Upper lobe of left lung (tissue), 6 donors: ENCODE measurements at regions not wholly inside any gene's neighbourhood (a gene's known extent, or its start where the extent isn't known, plus 50 kb on each side); places are given as distances from the start of the nearest gene placed in this dataset.

Experiments
- ATAC-seq, 2 donors: fragments of 200-7000 bp; cut with Tn5 transposase; one replicate each; pipeline ENCODE4 v1.9.1; 2022; ENCODE audit warnings: mild to moderate bottlenecking in 2 of 2, moderate library complexity in 2 of 2; ENCODE audit not compliant: low FRiP score in 2 of 2
- DNase-seq, 2 donors: peaks; one replicate each; pipeline ENCODE4 v3.0.0-alpha.2; 2019 to 2020
- H3K27ac ChIP-seq, 4 donors: fragments of 200-600 bp; sonication (generic); one replicate each; pipeline ENCODE4 v1.5.1; 2016 to 2019
- H3K27me3 ChIP-seq, 4 donors: fragments of 200-600 bp; sonication (generic); one replicate each; pipeline ENCODE4 v1.5.1; 2017 to 2019
- H3K36me3 ChIP-seq, 4 donors: fragments of 200-600 bp; sonication (generic); one replicate each; pipeline ENCODE4 v1.5.1; 2016 to 2019
- H3K4me1 ChIP-seq, 4 donors: fragments of 200-600 bp; sonication (generic); one replicate each; pipeline ENCODE4 v1.5.1; 2018 to 2019
- H3K4me3 ChIP-seq, 4 donors: fragments of 200-600 bp; sonication (generic); one replicate each; pipeline ENCODE4 v1.5.1; 2017 to 2019; ENCODE audit warnings: mild to moderate bottlenecking in 2 of 4, moderate library complexity in 1 of 4
- H3K9me3 ChIP-seq, 4 donors: fragments of 200-600 bp; sonication (generic); one replicate each; pipeline ENCODE4 v1.5.1; 2018 to 2019
- EP300 ChIP-seq, 4 donors: sonication (generic); formaldehyde crosslinking; IDR thresholded peaks; one replicate each; pipeline ENCODE4 v1.5.1; 2017; ENCODE audit warnings: antibody characterized with exemption in 4 of 4, control low read depth in 2 of 4
- POLR2A ChIP-seq, 4 donors: fragments of 450-650 bp; IDR thresholded peaks; one replicate each; pipeline ENCODE4 v1.5.1; 2016 to 2017; ENCODE audit warnings: antibody characterized with exemption in 4 of 4, mild to moderate bottlenecking in 2 of 4
- POLR2AphosphoS5 ChIP-seq, 2 donors: sonication (generic); formaldehyde crosslinking; IDR thresholded peaks; one replicate each; pipeline ENCODE4 v1.5.1; 2017; ENCODE audit warnings: antibody characterized with exemption in 2 of 2
- WGBS, 2 donors: methylation state at CpG; one replicate each; pipeline ENCODE4 v1.1.5; 2017 to 2018; 5-methylcytosine and 5-hydroxymethylcytosine counted together
- TF ChIP-seq, protein P1 (sequence below), 6 experiments: fragments of 450-650 bp in 4 of 6; fragments of 200-600 bp in 2 of 6; sonication (generic) in 2 of 6; IDR thresholded peaks; one replicate each; pipeline ENCODE4 v1.5.1; 2016 to 2019; ENCODE audit warnings: antibody characterized with exemption in 6 of 6
- donor health status: DM: no; HTN: no; CAD: no; lungs with moderate emphysema.
- donor health status: DM: no; HTN: yes; CAD: no; lungs with severe emphysema.

- TF ChIP-seq EP300 (IDR thresholded peaks at IDR 0.05), result no peak
- no peak for TF ChIP-seq POLR2AphosphoS5 (IDR thresholded peaks at IDR 0.05)
- TF ChIP-seq, protein P1, sequence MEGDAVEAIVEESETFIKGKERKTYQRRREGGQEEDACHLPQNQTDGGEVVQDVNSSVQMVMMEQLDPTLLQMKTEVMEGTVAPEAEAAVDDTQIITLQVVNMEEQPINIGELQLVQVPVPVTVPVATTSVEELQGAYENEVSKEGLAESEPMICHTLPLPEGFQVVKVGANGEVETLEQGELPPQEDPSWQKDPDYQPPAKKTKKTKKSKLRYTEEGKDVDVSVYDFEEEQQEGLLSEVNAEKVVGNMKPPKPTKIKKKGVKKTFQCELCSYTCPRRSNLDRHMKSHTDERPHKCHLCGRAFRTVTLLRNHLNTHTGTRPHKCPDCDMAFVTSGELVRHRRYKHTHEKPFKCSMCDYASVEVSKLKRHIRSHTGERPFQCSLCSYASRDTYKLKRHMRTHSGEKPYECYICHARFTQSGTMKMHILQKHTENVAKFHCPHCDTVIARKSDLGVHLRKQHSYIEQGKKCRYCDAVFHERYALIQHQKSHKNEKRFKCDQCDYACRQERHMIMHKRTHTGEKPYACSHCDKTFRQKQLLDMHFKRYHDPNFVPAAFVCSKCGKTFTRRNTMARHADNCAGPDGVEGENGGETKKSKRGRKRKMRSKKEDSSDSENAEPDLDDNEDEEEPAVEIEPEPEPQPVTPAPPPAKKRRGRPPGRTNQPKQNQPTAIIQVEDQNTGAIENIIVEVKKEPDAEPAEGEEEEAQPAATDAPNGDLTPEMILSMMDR (IDR thresholded peaks at IDR 0.05), result no peak
- TF ChIP-seq POLR2A (IDR thresholded peaks at IDR 0.05), result no peak
- Histone ChIP-seq H3K4me3 (no peak overlapping the region), H3K9me3 (no peaks in the 10 kb centered on the region), H3K36me3 (no peaks in the 10 kb centered on the region), H3K27ac (no peak overlapping the region), H3K4me1 (peaks cover 0 to 3% (median 0%) of the 10 kb centered on the region in 4 donors), H3K27me3 (no peaks in the 10 kb centered on the region)
- DNase-seq (no peak), ATAC-seq (no peak)
- 58 to 62% methylated on average over 12 of the region's 12 CpGs for WGBS, 2 donors
Measured at GRCh38 chr13:106858903-106859532, 291.1 kb upstream of the ARGLU1 start.

GRCh38 chr13:106852436-106852835, 284.5 kb upstream of the ARGLU1 start:
- H3K9me3 ChIP-seq, result no peaks in the 10 kb centered on the region
- no peak for ATAC-seq
- TF ChIP-seq POLR2A (IDR thresholded peaks at IDR 0.05) (no peak), POLR2AphosphoS5 (IDR thresholded peaks at IDR 0.05) (no peak), EP300 (IDR thresholded peaks at IDR 0.05) (no peak)
- TF ChIP-seq, protein P1 (IDR thresholded peaks at IDR 0.05), result no peak
- H3K27ac ChIP-seq, result no peak overlapping the region
- no peaks in the 10 kb centered on the region for H3K4me1 ChIP-seq
- no peak overlapping the region for H3K4me3 ChIP-seq
- no peak for DNase-seq
- H3K36me3 ChIP-seq, result no peaks in the 10 kb centered on the region
- WGBS, 2 donors, result 74% methylated on average over 8 of the region's 8 CpGs
- no peaks in the 10 kb centered on the region for H3K27me3 ChIP-seq

GRCh38 chr13:106850973-106851650, 283.2 kb upstream of the ARGLU1 start:
- 88% methylated on average over 7 of the region's 7 CpGs for WGBS, 2 donors
- TF ChIP-seq POLR2AphosphoS5 (IDR thresholded peaks at IDR 0.05), result no peak
- TF ChIP-seq, protein P1 (IDR thresholded peaks at IDR 0.05), result no peak
- no peak for TF ChIP-seq EP300 (IDR thresholded peaks at IDR 0.05)
- TF ChIP-seq POLR2A (IDR thresholded peaks at IDR 0.05), result no peak
- DNase-seq (no peak), ATAC-seq (no peak)
- Histone ChIP-seq H3K27ac (no peak overlapping the region), H3K27me3 (no peaks in the 10 kb centered on the region), H3K4me1 (no peaks in the 10 kb centered on the region), H3K9me3 (no peaks in the 10 kb centered on the region), H3K4me3 (no peak overlapping the region), H3K36me3 (no peaks in the 10 kb centered on the region)

GRCh38 chr13:106846571-106847448, 278.9 kb upstream of the ARGLU1 start:
- ATAC-seq (no peak), DNase-seq (no peak)
- H3K4me3 ChIP-seq, result no peak overlapping the region
- no peaks in the 10 kb centered on the region for H3K9me3 ChIP-seq
- TF ChIP-seq, protein P1 (IDR thresholded peaks at IDR 0.05), result no peak
- TF ChIP-seq POLR2A (IDR thresholded peaks at IDR 0.05) (no peak), EP300 (IDR thresholded peaks at IDR 0.05) (no peak), POLR2AphosphoS5 (IDR thresholded peaks at IDR 0.05) (no peak)
- H3K27me3 ChIP-seq, result no peaks in the 10 kb centered on the region
- H3K4me1 ChIP-seq, result no peaks in the 10 kb centered on the region
- no peaks in the 10 kb centered on the region for H3K36me3 ChIP-seq
- 88 to 89% methylated on average over 5 of the region's 5 CpGs for WGBS, 2 donors
- H3K27ac ChIP-seq, result no peak overlapping the region
